DOHH2 (cell line): ENCODE measurements at regions not wholly inside any gene's neighbourhood (a gene's known extent, or its start where the extent isn't known, plus 50 kb on each side); places are given as distances from the start of the nearest gene placed in this dataset.
"Not testable (repeated sequence)": the region's sequence is repeated elsewhere in the genome, so short reads cannot be mapped to it uniquely, and the experiment has no call there.

Experiments
- CTCF ChIP-seq: fragments of 200-600 bp; sonication (generic); IDR thresholded peaks from one replicate; pipeline ENCODE4 v1.5.1; 2014; ENCODE audit warnings: antibody characterized with exemption, mild to moderate bottlenecking, low read depth, low read length; ENCODE audit not compliant: poor library complexity, severe bottlenecking
- EZH2phosphoT487 ChIP-seq: fragments of 200-600 bp; sonication (generic); IDR thresholded peaks from 2 replicates; pipeline ENCODE4 v1.6.1; 2017; ENCODE audit warnings: borderline replicate concordance, mild to moderate bottlenecking, antibody characterized with exemption, low read length, moderate library complexity, mixed read lengths

- TF ChIP-seq CTCF, EZH2phosphoT487: not testable (repeated sequence)
Observed at GRCh38 chr3:89747541-89748278, 640.3 kb downstream of the EPHA3 start.
